Uterus (tissue), 2 donors: ENCODE measurements at regions not wholly inside any gene's neighbourhood (a gene's known extent, or its start where the extent isn't known, plus 50 kb on each side); places are given as distances from the start of the nearest gene placed in this dataset.

Source experiments
- CTCF ChIP-seq, 4 experiments: fragments of 200-600 bp in 2 of 4; fragments of 450-650 bp in 2 of 4; sonication (generic) in 2 of 4; IDR thresholded peaks; one replicate each; pipeline ENCODE4 v1.5.1; 2016 to 2019; ENCODE audit warnings: antibody characterized with exemption in 4 of 4, mild to moderate bottlenecking in 2 of 4, moderate library complexity in 1 of 4
- POLR2A ChIP-seq, 2 donors: fragments of 450-650 bp; IDR thresholded peaks; one replicate each; pipeline ENCODE4 v1.6.1; 2016; ENCODE audit warnings: antibody characterized with exemption in 2 of 2, mild to moderate bottlenecking in 1 of 2, moderate library complexity in 1 of 2

- TF ChIP-seq CTCF (IDR thresholded peaks at IDR 0.05) (no peak), POLR2A (IDR thresholded peaks at IDR 0.05) (no peak)
Measured at GRCh38 chr1:14486401-14487201, 111.9 kb upstream of the KAZN start.
